Panc1 (cell line): ENCODE measurements at regions not wholly inside any gene's neighbourhood (a gene's known extent, or its start where the extent isn't known, plus 50 kb on each side); places are given as distances from the start of the nearest gene placed in this dataset.

Experiments
- ATAC-seq: fragments of 200-7000 bp; cut with Tn5 transposase; 2 replicates; pipeline ENCODE4 v1.9.1; 2020; ENCODE audit warnings: mild to moderate bottlenecking, moderate library complexity
- BruUV-seq: library from RNA; stranded (reverse); fragments of 400-500 nt; replicated peaks from 2 replicates; lab custom pipeline; 2021; lab: Mats Ljungman, UMichigan
- CTCF ChIA-PET: fragments of 300-600 bp; sonication (Branson Sonifier 250); formaldehyde crosslinking; loops from one replicate; lab custom pipeline; 2022; ENCODE audit warnings: antibody characterized with exemption; lab: Charles Lee
- POLR2A ChIA-PET: fragments of 300-600 bp; sonication (Branson Sonifier 250); formaldehyde crosslinking; loops from one replicate; lab custom pipeline; 2022; ENCODE audit warnings: antibody characterized with exemption; lab: Charles Lee
- DNase-seq: peaks from one replicate; pipeline ENCODE4 v3.0.0-alpha.2; 2010; ENCODE audit warnings: low read depth, low spot score
- H3K27ac ChIP-seq: 2 replicates; pipeline ENCODE4 v1.5.1; 2011; ENCODE audit warnings: mild to moderate bottlenecking, low read length, inconsistent platforms
- H3K27me3 ChIP-seq: fragments of 200-500 bp; sonication (Bioruptor generic); 2 replicates; pipeline ENCODE4 v1.6.0; 2014; ENCODE audit warnings: low read length, inconsistent platforms; ENCODE audit not compliant: control insufficient read depth, insufficient read depth
- H3K36me3 ChIP-seq: fragments of 200-500 bp; sonication (Bioruptor generic); 2 replicates; pipeline ENCODE4 v1.5.1; 2014; ENCODE audit warnings: inconsistent platforms, mild to moderate bottlenecking, low read length, moderate library complexity; ENCODE audit not compliant: control insufficient read depth, insufficient read depth
- H3K4me1 ChIP-seq: 2 replicates; pipeline ENCODE4 v1.5.1; 2011; ENCODE audit warnings: inconsistent platforms, mild to moderate bottlenecking, low read length, moderate library complexity; ENCODE audit not compliant: control insufficient read depth, insufficient read depth
- H3K4me3 ChIP-seq, 2 experiments: 2 replicates each; pipeline ENCODE4 v1.5.1; 2011 to 2012; ENCODE audit warnings: low read depth in 2 of 2, low read length in 2 of 2, mild to moderate bottlenecking in 2 of 2, inconsistent platforms in 1 of 2, moderate library complexity in 1 of 2
- H3K9me3 ChIP-seq: fragments of 200-500 bp; sonication (Bioruptor generic); 2 replicates; pipeline ENCODE4 v1.5.1; 2014; ENCODE audit warnings: low read depth, mild to moderate bottlenecking, inconsistent platforms, low read length, moderate library complexity; ENCODE audit not compliant: control insufficient read depth, insufficient read depth
- POLR2AphosphoS5 ChIP-seq: IDR thresholded peaks from 2 replicates; pipeline ENCODE4 v1.6.1; 2012; ENCODE audit warnings: mild to moderate bottlenecking, low read depth, low read length, moderate library complexity
- SIN3A ChIP-seq: IDR thresholded peaks from 2 replicates; pipeline ENCODE4 v1.6.1; 2012; ENCODE audit warnings: low read depth, mild to moderate bottlenecking, low read length, moderate library complexity, borderline replicate concordance; ENCODE audit not compliant: insufficient read depth
- TCF7L2 ChIP-seq: IDR thresholded peaks from 2 replicates; pipeline ENCODE4 v1.6.1; 2011; ENCODE audit warnings: mild to moderate bottlenecking, low read depth, low read length, inconsistent platforms
- in situ Hi-C: cut with HindIII; loops from 2 replicates; pipeline ENCODE4 v1.10.0; 2016; ENCODE audit warnings: low sequenced_read_pairs, low pct_unique_long_range_greater_than_20kb
- intact Hi-C: fragments of 100-400 bp; cut with micrococcal nuclease; formaldehyde crosslinking; loops from one replicate; pipeline ENCODE4 v1.10.0; 2022; ENCODE audit not compliant: unreplicated experiment
- TF ChIP-seq, protein P1 (sequence below): fragments of 450-650 bp; IDR thresholded peaks from 2 replicates; pipeline ENCODE4 v1.5.1; 2017; ENCODE audit warnings: mild to moderate bottlenecking
- TF ChIP-seq, protein P2 (sequence below), 2 experiments: IDR thresholded peaks; 2 replicates each; pipeline ENCODE4 v1.6.1; 2011 to 2012; ENCODE audit warnings: low read depth in 2 of 2, control low read depth in 1 of 2, low read length in 1 of 2, mild to moderate bottlenecking in 1 of 2, moderate library complexity in 1 of 2; ENCODE audit not compliant: insufficient read depth in 1 of 2

DNA sequence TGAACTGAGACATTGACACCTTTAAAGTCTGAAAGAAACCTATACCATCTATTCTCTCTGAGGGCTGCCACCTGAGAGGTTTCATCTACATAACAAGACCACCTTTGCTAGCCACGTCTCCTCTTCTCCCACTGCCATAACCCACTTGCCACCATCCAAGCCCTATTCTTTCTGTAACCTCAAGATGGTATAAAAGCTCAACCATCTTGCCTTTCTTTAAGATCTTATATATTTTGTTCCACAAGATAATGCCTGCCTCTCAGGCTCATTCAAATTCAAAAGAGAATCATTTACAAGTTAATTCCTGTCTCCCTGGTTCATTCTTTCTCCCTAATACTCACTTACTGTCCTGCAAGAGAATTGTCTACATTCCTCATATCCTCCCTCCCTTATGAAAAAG lies 192.5 kb downstream of the OTOR start:
- in situ Hi-C loops: no loop called here
- intact Hi-C loops: no loop called here
- TF ChIP-seq, protein P1, sequence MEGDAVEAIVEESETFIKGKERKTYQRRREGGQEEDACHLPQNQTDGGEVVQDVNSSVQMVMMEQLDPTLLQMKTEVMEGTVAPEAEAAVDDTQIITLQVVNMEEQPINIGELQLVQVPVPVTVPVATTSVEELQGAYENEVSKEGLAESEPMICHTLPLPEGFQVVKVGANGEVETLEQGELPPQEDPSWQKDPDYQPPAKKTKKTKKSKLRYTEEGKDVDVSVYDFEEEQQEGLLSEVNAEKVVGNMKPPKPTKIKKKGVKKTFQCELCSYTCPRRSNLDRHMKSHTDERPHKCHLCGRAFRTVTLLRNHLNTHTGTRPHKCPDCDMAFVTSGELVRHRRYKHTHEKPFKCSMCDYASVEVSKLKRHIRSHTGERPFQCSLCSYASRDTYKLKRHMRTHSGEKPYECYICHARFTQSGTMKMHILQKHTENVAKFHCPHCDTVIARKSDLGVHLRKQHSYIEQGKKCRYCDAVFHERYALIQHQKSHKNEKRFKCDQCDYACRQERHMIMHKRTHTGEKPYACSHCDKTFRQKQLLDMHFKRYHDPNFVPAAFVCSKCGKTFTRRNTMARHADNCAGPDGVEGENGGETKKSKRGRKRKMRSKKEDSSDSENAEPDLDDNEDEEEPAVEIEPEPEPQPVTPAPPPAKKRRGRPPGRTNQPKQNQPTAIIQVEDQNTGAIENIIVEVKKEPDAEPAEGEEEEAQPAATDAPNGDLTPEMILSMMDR: no peak
- TF ChIP-seq SIN3A: no peak
- TF ChIP-seq, protein P2, sequence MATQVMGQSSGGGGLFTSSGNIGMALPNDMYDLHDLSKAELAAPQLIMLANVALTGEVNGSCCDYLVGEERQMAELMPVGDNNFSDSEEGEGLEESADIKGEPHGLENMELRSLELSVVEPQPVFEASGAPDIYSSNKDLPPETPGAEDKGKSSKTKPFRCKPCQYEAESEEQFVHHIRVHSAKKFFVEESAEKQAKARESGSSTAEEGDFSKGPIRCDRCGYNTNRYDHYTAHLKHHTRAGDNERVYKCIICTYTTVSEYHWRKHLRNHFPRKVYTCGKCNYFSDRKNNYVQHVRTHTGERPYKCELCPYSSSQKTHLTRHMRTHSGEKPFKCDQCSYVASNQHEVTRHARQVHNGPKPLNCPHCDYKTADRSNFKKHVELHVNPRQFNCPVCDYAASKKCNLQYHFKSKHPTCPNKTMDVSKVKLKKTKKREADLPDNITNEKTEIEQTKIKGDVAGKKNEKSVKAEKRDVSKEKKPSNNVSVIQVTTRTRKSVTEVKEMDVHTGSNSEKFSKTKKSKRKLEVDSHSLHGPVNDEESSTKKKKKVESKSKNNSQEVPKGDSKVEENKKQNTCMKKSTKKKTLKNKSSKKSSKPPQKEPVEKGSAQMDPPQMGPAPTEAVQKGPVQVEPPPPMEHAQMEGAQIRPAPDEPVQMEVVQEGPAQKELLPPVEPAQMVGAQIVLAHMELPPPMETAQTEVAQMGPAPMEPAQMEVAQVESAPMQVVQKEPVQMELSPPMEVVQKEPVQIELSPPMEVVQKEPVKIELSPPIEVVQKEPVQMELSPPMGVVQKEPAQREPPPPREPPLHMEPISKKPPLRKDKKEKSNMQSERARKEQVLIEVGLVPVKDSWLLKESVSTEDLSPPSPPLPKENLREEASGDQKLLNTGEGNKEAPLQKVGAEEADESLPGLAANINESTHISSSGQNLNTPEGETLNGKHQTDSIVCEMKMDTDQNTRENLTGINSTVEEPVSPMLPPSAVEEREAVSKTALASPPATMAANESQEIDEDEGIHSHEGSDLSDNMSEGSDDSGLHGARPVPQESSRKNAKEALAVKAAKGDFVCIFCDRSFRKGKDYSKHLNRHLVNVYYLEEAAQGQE (IDR thresholded peaks at IDR 0.05; ENCODE audit: insufficient read depth in 1 of 2, low read depth in 2 of 2, low read length in 1 of 2): no peak
- no peak for TF ChIP-seq TCF7L2
- TF ChIP-seq POLR2AphosphoS5: no peak

DNA sequence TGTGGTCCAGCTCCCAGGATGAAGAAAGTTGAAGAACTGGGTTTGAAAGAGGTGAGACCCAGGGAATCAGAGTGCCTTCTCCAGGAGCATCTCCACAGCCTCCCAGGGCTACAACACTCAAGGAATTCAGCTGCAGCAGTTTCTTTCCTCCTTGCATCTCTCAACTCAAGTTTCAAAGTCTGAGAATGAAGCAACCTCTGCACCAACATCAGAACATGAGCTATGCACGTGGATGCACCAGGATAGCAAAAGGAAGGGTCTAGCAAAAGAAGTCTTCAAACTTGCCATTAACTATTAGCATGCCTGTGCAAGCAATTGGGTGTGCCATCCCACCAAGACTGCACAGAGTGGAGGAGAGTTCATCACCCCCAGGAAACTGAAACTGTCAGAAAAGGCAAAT lies 193.9 kb downstream of the OTOR start:
- no TSS peak for BruUV-seq
- CTCF ChIA-PET: no interaction called here

More for the DNA sequence above, 192.5 kb downstream of the OTOR start:
- Histone ChIP-seq H3K36me3 (no peaks in the 10 kb centered on the region), H3K4me1 (no peaks in the 10 kb centered on the region), H3K27ac (no peak overlapping the region), H3K27me3 (no peaks in the 10 kb centered on the region), H3K4me3 (no peak overlapping the region), H3K9me3 (no peaks in the 10 kb centered on the region)
- ChIA-PET POLR2A (no interaction called here), CTCF (no interaction called here)
- no peak for ATAC-seq
- no TSS peak for BruUV-seq
- DNase-seq: no peak

More for the DNA sequence above, 193.9 kb downstream of the OTOR start:
- H3K4me3 ChIP-seq: no peak overlapping the region
- H3K27ac ChIP-seq: no peak overlapping the region
- H3K36me3 ChIP-seq: no peaks in the 10 kb centered on the region
- intact Hi-C loops: no loop called here
- H3K9me3 ChIP-seq: no peaks in the 10 kb centered on the region
- no peaks in the 10 kb centered on the region for H3K4me1 ChIP-seq
- POLR2A ChIA-PET: no interaction called here
- TF ChIP-seq SIN3A (no peak), POLR2AphosphoS5 (no peak), TCF7L2 (no peak)
- TF ChIP-seq, protein P1: no peak
- TF ChIP-seq, protein P2 (IDR thresholded peaks at IDR 0.05; ENCODE audit: insufficient read depth in 1 of 2, low read depth in 2 of 2, low read length in 1 of 2): no peak
- DNase-seq (no peak), ATAC-seq (no peak)
- in situ Hi-C loops: no loop called here
- H3K27me3 ChIP-seq: no peaks in the 10 kb centered on the region
